CD4-positive, alpha-beta T cell treated with Interleukin-15 for 4 hours (primary cell): ENCODE measurements at regions not wholly inside any gene's neighbourhood (a gene's known extent, or its start where the extent isn't known, plus 50 kb on each side); places are given as distances from the start of the nearest gene placed in this dataset.

Experiments
- DNase-seq: peaks from one replicate; pipeline ENCODE4 v3.0.0-alpha.2; 2020; ENCODE audit warnings: low spot score

GRCh38 chr11:95690100-95690499 lies 99.5 kb downstream of the FAM76B start:
- no peak for DNase-seq

- peak; percentile 75 for DNase-seq
Observed at GRCh38 chr11:95688501-95689222, 100.9 kb downstream of the FAM76B start.

GRCh38 chr11:95688015-95688414 lies 101.6 kb downstream of the FAM76B start:
- no peak for DNase-seq

GRCh38 chr11:95686265-95686664 lies 103.3 kb downstream of the FAM76B start:
- DNase-seq: no peak

GRCh38 chr11:95684701-95685100 lies 104.9 kb downstream of the FAM76B start:
- no peak for DNase-seq

GRCh38 chr11:95684170-95684569 lies 105.4 kb downstream of the FAM76B start:
- no peak for DNase-seq

GRCh38 chr11:95682552-95682951 lies 107.0 kb downstream of the FAM76B start:
- no peak for DNase-seq

- no peak for DNase-seq
Observed at GRCh38 chr11:95680169-95680929, 109.2 kb downstream of the FAM76B start.

GRCh38 chr11:95678988-95679387 lies 110.6 kb downstream of the FAM76B start:
- no peak for DNase-seq

GRCh38 chr11:95676308-95676707 lies 113.3 kb downstream of the FAM76B start:
- DNase-seq: no peak

GRCh38 chr11:95675585-95675984 lies 114.0 kb downstream of the FAM76B start:
- no peak for DNase-seq

- no peak for DNase-seq
Observed at GRCh38 chr11:95674657-95675358, 114.8 kb downstream of the FAM76B start.

GRCh38 chr11:95671768-95672167 lies 117.8 kb downstream of the FAM76B start:
- no peak for DNase-seq

- no peak for DNase-seq
Observed at GRCh38 chr11:95668131-95668530, 121.5 kb downstream of the FAM76B start.

- no peak for DNase-seq
Observed at GRCh38 chr11:95661162-95661561, 128.4 kb downstream of the FAM76B start.

GRCh38 chr11:95660038-95660437 lies 129.5 kb downstream of the FAM76B start:
- no peak for DNase-seq

- no peak for DNase-seq
Observed at GRCh38 chr11:95659088-95659487, 130.5 kb downstream of the FAM76B start.

- no peak for DNase-seq
Observed at GRCh38 chr11:95655536-95655935, 134.0 kb downstream of the FAM76B start.

GRCh38 chr11:95653680-95654079 lies 135.9 kb downstream of the FAM76B start:
- DNase-seq: no peak

- DNase-seq: no peak
Observed at GRCh38 chr11:95653099-95653498, 136.5 kb downstream of the FAM76B start.

GRCh38 chr11:95652002-95652472 lies 137.5 kb downstream of the FAM76B start:
- DNase-seq: no peak

GRCh38 chr11:95650276-95650675 lies 139.3 kb downstream of the FAM76B start:
- DNase-seq: no peak

GRCh38 chr11:95647871-95648270 lies 141.7 kb downstream of the FAM76B start:
- no peak for DNase-seq
